GM12878 (cell line): ENCODE measurements at regions not wholly inside any gene's neighbourhood (a gene's known extent, or its start where the extent isn't known, plus 50 kb on each side); places are given as distances from the start of the nearest gene placed in this dataset.

Experiments
- ATAC-seq: fragments of 200-7000 bp; cut with Tn5 transposase; 3 replicates; pipeline ENCODE4 v1.9.1; 2020; ENCODE audit warnings: mild to moderate bottlenecking, moderate library complexity
- BruUV-seq: library from RNA; stranded (reverse); fragments of 400-500 nt; replicated peaks from 2 replicates; lab custom pipeline; 2021; lab: Mats Ljungman, UMichigan
- CTCF ChIA-PET: fragments of 300-600 bp; sonication (Branson Sonifier 250); formaldehyde crosslinking; extraction: SDS; loops from one replicate; lab custom pipeline; 2021; ENCODE audit warnings: inconsistent platforms; lab: Yijun Ruan, JAX
- POLR2A ChIA-PET: fragments of 350-600 bp; formaldehyde crosslinking; extraction: SDS; loops from one replicate; lab custom pipeline; 2021; ENCODE audit warnings: inconsistent platforms; lab: Charles Lee
- RAD21 ChIA-PET: fragments of 300-600 bp; sonication (Branson Sonifier 250); formaldehyde crosslinking; loops from one replicate; lab custom pipeline; 2023; ENCODE audit warnings: antibody characterized with exemption; ENCODE audit not compliant: unreplicated experiment; lab: Charles Lee
- SMC1A ChIA-PET: fragments of 300-600 bp; sonication (Branson Sonifier 250); formaldehyde crosslinking; loops from one replicate; lab custom pipeline; 2023; ENCODE audit not compliant: unreplicated experiment, uncharacterized antibody; lab: Charles Lee
- DNase-seq: peaks from one replicate; pipeline ENCODE4 v3.0.0-alpha.2; 2011; ENCODE audit warnings: low read depth, low spot score
- FAIRE-seq: peaks from 3 replicates; lab custom pipeline; 2011; peaks lifted over from hg19 to GRCh38; lab: Jason Lieb, UNC
- H2AFZ ChIP-seq: 2 replicates; pipeline ENCODE4 v1.6.0; 2011; ENCODE audit warnings: low read depth, low read length, control low read depth; ENCODE audit not compliant: control insufficient read depth
- H3K27ac ChIP-seq: 2 replicates; pipeline ENCODE4 v1.5.1; 2011; ENCODE audit warnings: control low read depth; ENCODE audit not compliant: control insufficient read depth, insufficient read depth
- H3K27me3 ChIP-seq, 2 experiments: replicated peaks in 1 of 2; 2 replicates each; pipeline versions ENCODE4 v1.6.0 to v1.6.1; 2011; ENCODE audit warnings: low read length in 1 of 2; ENCODE audit not compliant: control insufficient read depth in 2 of 2, insufficient read depth in 2 of 2
- H3K36me3 ChIP-seq, 2 experiments: 2 replicates each; pipeline ENCODE4 v1.5.1; 2011; ENCODE audit warnings: low read length in 1 of 2; ENCODE audit not compliant: control insufficient read depth in 2 of 2, insufficient read depth in 2 of 2
- H3K4me1 ChIP-seq: 2 replicates; pipeline ENCODE4 v1.6.1; 2011; ENCODE audit warnings: mild to moderate bottlenecking, low read length, moderate library complexity, mixed read lengths; ENCODE audit not compliant: control insufficient read depth, insufficient read depth
- H3K4me2 ChIP-seq: 2 replicates; pipeline ENCODE4 v1.6.0; 2011; ENCODE audit warnings: control low read depth; ENCODE audit not compliant: control insufficient read depth, insufficient read depth
- H3K4me3 ChIP-seq: fragments of 200-600 bp; sonication (generic); 2 replicates; pipeline ENCODE4 v1.5.1; 2016
- H3K79me2 ChIP-seq: 2 replicates; pipeline ENCODE4 v1.6.0; 2011; ENCODE audit warnings: low read length; ENCODE audit not compliant: control insufficient read depth, insufficient read depth
- H3K9ac ChIP-seq: 2 replicates; pipeline ENCODE4 v1.8.0; 2011; ENCODE audit warnings: low read length, control low read depth, mixed read lengths; ENCODE audit not compliant: control insufficient read depth, insufficient read depth
- H3K9me3 ChIP-seq: replicated peaks from 3 replicates; pipeline ENCODE4 v1.5.1; 2011; ENCODE audit warnings: mild to moderate bottlenecking, low read length; ENCODE audit not compliant: control insufficient read depth, insufficient read depth
- H4K20me1 ChIP-seq: 2 replicates; pipeline ENCODE4 v1.6.0; 2011; ENCODE audit not compliant: control insufficient read depth, insufficient read depth
- CHD2 ChIP-seq: IDR thresholded peaks from 2 replicates; pipeline ENCODE4 v1.6.1; 2011; ENCODE audit warnings: low read depth, low read length, improper control_type of control experiment, borderline replicate concordance
- CHD4 ChIP-seq: fragments of 200-600 bp; sonication (generic); IDR thresholded peaks from 2 replicates; pipeline ENCODE4 v1.6.1; 2016; ENCODE audit warnings: mild to moderate bottlenecking
- ESRRA ChIP-seq: IDR thresholded peaks from 2 replicates; pipeline ENCODE4 v1.6.1; 2012; ENCODE audit warnings: mild to moderate bottlenecking, low read length, improper control_type of control experiment
- EZH2 ChIP-seq: IDR thresholded peaks from 2 replicates; pipeline ENCODE4 v1.6.1; 2012; ENCODE audit warnings: low read depth, mild to moderate bottlenecking, control low read depth, inconsistent platforms, low read length, borderline replicate concordance; ENCODE audit not compliant: control insufficient read depth
- GABPA ChIP-seq: IDR thresholded peaks from 2 replicates; pipeline ENCODE4 v1.6.1; 2014; ENCODE audit warnings: antibody characterized with exemption, low read depth, mild to moderate bottlenecking, inconsistent platforms
- HCFC1 ChIP-seq: fragments of 150-350 bp; IDR thresholded peaks from 2 replicates; pipeline ENCODE4 v1.6.1; 2014; ENCODE audit warnings: low read length
- KLF5 ChIP-seq: fragments of 450-650 bp; IDR thresholded peaks from 2 replicates; pipeline ENCODE4 v1.6.1; 2014; ENCODE audit warnings: mild to moderate bottlenecking; ENCODE audit not compliant: partially characterized antibody
- MEF2A ChIP-seq: IDR thresholded peaks from 2 replicates; pipeline ENCODE4 v1.6.1; 2011; ENCODE audit warnings: low read depth, mild to moderate bottlenecking, low read length, moderate library complexity; ENCODE audit not compliant: insufficient read depth
- MXI1 ChIP-seq: fragments of 150-350 bp; IDR thresholded peaks from 2 replicates; pipeline ENCODE4 v1.6.1; 2011; ENCODE audit warnings: low read depth, mild to moderate bottlenecking, inconsistent platforms, low read length, improper control_type of control experiment
- MYC ChIP-seq: IDR thresholded peaks from 2 replicates; pipeline ENCODE4 v1.6.1; 2011; ENCODE audit warnings: mild to moderate bottlenecking, low read length, moderate library complexity, inconsistent platforms; ENCODE audit not compliant: insufficient read depth, insufficient replicate concordance, insufficient read length, severe bottlenecking
- PKNOX1 ChIP-seq: fragments of 450-650 bp; IDR thresholded peaks from 2 replicates; pipeline ENCODE4 v1.6.1; 2016; ENCODE audit warnings: mild to moderate bottlenecking
- RB1 ChIP-seq: fragments of 450-650 bp; formaldehyde crosslinking; IDR thresholded peaks from 2 replicates; pipeline ENCODE4 v1.6.1; 2017; ENCODE audit warnings: mild to moderate bottlenecking, borderline replicate concordance
- RELA ChIP-seq: fragments of 450-650 bp; IDR thresholded peaks from 2 replicates; pipeline ENCODE4 v1.8.0; 2014; ENCODE audit warnings: borderline replicate concordance; ENCODE audit not compliant: partially characterized antibody
- SMAD1 ChIP-seq: fragments of 450-650 bp; IDR thresholded peaks from 2 replicates; pipeline ENCODE4 v1.6.1; 2018; ENCODE audit warnings: mild to moderate bottlenecking, low read depth; ENCODE audit not compliant: partially characterized antibody
- SP1 ChIP-seq: IDR thresholded peaks from one replicate; pipeline ENCODE4 v1.6.1; 2011; ENCODE audit warnings: low read depth, low read length
- STAT1 ChIP-seq: fragments of 450-650 bp; conservative IDR thresholded peaks from 2 replicates; pipeline ENCODE4 v1.6.1; 2014; ENCODE audit warnings: antibody characterized with exemption, mild to moderate bottlenecking
- YBX1 ChIP-seq: fragments of 450-650 bp; IDR thresholded peaks from 2 replicates; pipeline ENCODE4 v1.6.1; 2016; ENCODE audit warnings: antibody characterized with exemption
- WGBS: methylation state at CpG from one replicate; pipeline ENCODE4 v1.1.6; 2016; ENCODE audit warnings: low lambda C conversion rate; ENCODE audit not compliant: insufficient replicate concordance, insufficient coverage; ENCODE audit errors: missing lambda C conversion rate; 5-methylcytosine and 5-hydroxymethylcytosine counted together
- in situ Hi-C: fragments of 300-500 bp; cut with MboI; formaldehyde crosslinking; loops from 9 replicates; pipeline ENCODE4 v1.14.3; 2018; ENCODE audit warnings: mixed read lengths
- intact Hi-C: fragments of 100-400 bp; cut with micrococcal nuclease; formaldehyde crosslinking; loops from one replicate; pipeline ENCODE4 v1.14.2; 2022; ENCODE audit not compliant: unreplicated experiment

GRCh38 chr3:176395240-176395639 is 802.0 kb downstream of the TBL1XR1 start:
- H3K4me3 ChIP-seq = no peak overlapping the region
- FAIRE-seq = no peak
- no peaks in the 10 kb centered on the region for H4K20me1 ChIP-seq
- ChIA-PET POLR2A (interaction anchor here (0.6 kb wide), 1 partner anchor 407 kb away, joined by 3 read pairs; no protein-coding TSS in a partner anchor), CTCF (no interaction called here), RAD21 (no interaction called here), SMC1A (no interaction called here)
- H2AFZ ChIP-seq = no peak overlapping the region
- no peaks in the 10 kb centered on the region for H3K4me1 ChIP-seq
- H3K9ac ChIP-seq = no peak overlapping the region
- H3K27ac ChIP-seq = no peak overlapping the region
- ATAC-seq = no peak
- no peak for TF ChIP-seq RB1
- no peak for TF ChIP-seq MXI1
- no peak for TF ChIP-seq GABPA
- TF ChIP-seq CHD4 = no peak
- TF ChIP-seq EZH2 = no peak
- TF ChIP-seq YBX1 = no peak
- no peak for TF ChIP-seq MEF2A
- TF ChIP-seq CHD2 = no peak
- TF ChIP-seq ESRRA = no peak
- no peak for TF ChIP-seq RELA
- no peak for TF ChIP-seq SP1
- no peak for TF ChIP-seq HCFC1
- TF ChIP-seq PKNOX1 = no peak
- TF ChIP-seq MYC = no peak
- TF ChIP-seq KLF5 = no peak
- no peak for TF ChIP-seq SMAD1
- TF ChIP-seq STAT1 = no peak
- 46% methylated on average over 2 of the region's 2 CpGs for WGBS
- intact Hi-C loops = no loop called here
- H3K4me2 ChIP-seq = no peak overlapping the region
- no TSS peak for BruUV-seq
- H3K79me2 ChIP-seq = no peaks in the 10 kb centered on the region
- H3K9me3 ChIP-seq = no peaks in the 10 kb centered on the region
- no peaks in the 10 kb centered on the region for H3K36me3 ChIP-seq
- H3K27me3 ChIP-seq = no peaks in the 10 kb centered on the region
- in situ Hi-C loops = no loop called here
- no peak for DNase-seq
